H9 (cell line): ENCODE measurements at regions not wholly inside any gene's neighbourhood (a gene's known extent, or its start where the extent isn't known, plus 50 kb on each side); places are given as distances from the start of the nearest gene placed in this dataset.

Experiments used
- DNase-seq: peaks from one replicate; pipeline ENCODE4 v3.0.0-alpha.2; 2017
- H2AFZ ChIP-seq: one replicate; pipeline ENCODE4 v1.6.1; 2013; ENCODE audit warnings: mild to moderate bottlenecking, low read length, control low read depth, moderate library complexity
- H2AK5ac ChIP-seq: 2 replicates; pipeline ENCODE4 v1.6.1; 2013; ENCODE audit warnings: low read length, control low read depth, mixed read lengths; ENCODE audit not compliant: insufficient read length
- H2BK120ac ChIP-seq: one replicate; pipeline ENCODE4 v1.6.1; 2013; ENCODE audit warnings: low read depth, mild to moderate bottlenecking, low read length, control low read depth, inconsistent platforms; ENCODE audit not compliant: poor library complexity, severe bottlenecking
- H2BK12ac ChIP-seq: 2 replicates; pipeline ENCODE4 v1.6.1; 2013; ENCODE audit warnings: low read length, control low read depth, mixed read lengths, low read depth; ENCODE audit not compliant: insufficient read length
- H2BK15ac ChIP-seq: 2 replicates; pipeline ENCODE4 v1.6.1; 2013; ENCODE audit warnings: low read depth, low read length, control low read depth
- H2BK20ac ChIP-seq: one replicate; pipeline ENCODE4 v1.6.1; 2013; ENCODE audit warnings: low read depth, mild to moderate bottlenecking, low read length, control low read depth, inconsistent platforms; ENCODE audit not compliant: poor library complexity, severe bottlenecking
- H2BK5ac ChIP-seq: 2 replicates; pipeline ENCODE4 v1.6.1; 2013; ENCODE audit warnings: low read length, control low read depth, mixed read lengths; ENCODE audit not compliant: insufficient read length
- H3K14ac ChIP-seq: 2 replicates; pipeline ENCODE4 v1.6.1; 2013; ENCODE audit warnings: low read length, control low read depth; ENCODE audit not compliant: insufficient read depth
- H3K18ac ChIP-seq: 2 replicates; pipeline ENCODE4 v1.6.1; 2013; ENCODE audit warnings: low read depth, mild to moderate bottlenecking, mixed read lengths, low read length, control low read depth; ENCODE audit not compliant: insufficient read length
- H3K23ac ChIP-seq: 2 replicates; pipeline ENCODE4 v1.6.1; 2013; ENCODE audit warnings: low read length, control low read depth, mixed read lengths, low read depth; ENCODE audit not compliant: insufficient read length
- H3K23me2 ChIP-seq: 2 replicates; pipeline ENCODE4 v1.6.1; 2013; ENCODE audit warnings: low read depth, mild to moderate bottlenecking, mixed read lengths, low read length, control low read depth; ENCODE audit not compliant: insufficient read length, poor library complexity, severe bottlenecking
- H3K27ac ChIP-seq: 2 replicates; pipeline ENCODE4 v1.5.1; 2013; ENCODE audit warnings: low read length, control low read depth, mixed read lengths, low read depth; ENCODE audit not compliant: insufficient read length
- H3K27me3 ChIP-seq: 2 replicates; pipeline ENCODE4 v1.6.1; 2013; ENCODE audit warnings: low read length, control low read depth, inconsistent platforms; ENCODE audit not compliant: insufficient read depth
- H3K4ac ChIP-seq: 2 replicates; pipeline ENCODE4 v1.6.1; 2013; ENCODE audit warnings: low read depth, mild to moderate bottlenecking, control low read depth, inconsistent platforms, low read length, moderate library complexity
- H3K4me1 ChIP-seq: 2 replicates; pipeline ENCODE4 v1.6.1; 2013; ENCODE audit warnings: low read length, control low read depth, inconsistent platforms; ENCODE audit not compliant: insufficient read depth
- H3K4me2 ChIP-seq: 2 replicates; pipeline ENCODE4 v1.6.1; 2013; ENCODE audit warnings: low read length, control low read depth, mixed read lengths; ENCODE audit not compliant: insufficient read length, insufficient read depth
- H3K56ac ChIP-seq: 2 replicates; pipeline ENCODE4 v1.6.1; 2013; ENCODE audit warnings: low read depth, mild to moderate bottlenecking, mixed read lengths, low read length, control low read depth; ENCODE audit not compliant: insufficient read length
- H3K79me1 ChIP-seq: 2 replicates; pipeline ENCODE4 v1.6.1; 2013; ENCODE audit warnings: low read depth, mild to moderate bottlenecking, moderate library complexity, low read length, control low read depth, inconsistent platforms; ENCODE audit not compliant: insufficient read depth, poor library complexity, severe bottlenecking
- H3K79me2 ChIP-seq: 2 replicates; pipeline ENCODE4 v1.6.1; 2013; ENCODE audit warnings: low read length, control low read depth, inconsistent platforms; ENCODE audit not compliant: insufficient read depth
- H3K9ac ChIP-seq: 2 replicates; pipeline ENCODE4 v1.6.1; 2013; ENCODE audit warnings: low read length, control low read depth, mixed read lengths; ENCODE audit not compliant: insufficient read length; ENCODE audit errors: extremely low read depth
- H3K9me3 ChIP-seq: one replicate; pipeline ENCODE4 v1.6.1; 2013; ENCODE audit warnings: low read depth, low read length, inconsistent platforms; ENCODE audit not compliant: control insufficient read depth
- H3T11ph ChIP-seq: one replicate; pipeline ENCODE4 v1.6.1; 2013; ENCODE audit warnings: mild to moderate bottlenecking, low read length, control low read depth, inconsistent platforms
- H4K20me1 ChIP-seq: one replicate; pipeline ENCODE4 v1.6.1; 2013; ENCODE audit not compliant: control insufficient read depth, insufficient read length, insufficient read depth
- H4K5ac ChIP-seq: 2 replicates; pipeline ENCODE4 v1.6.1; 2013; ENCODE audit warnings: low read depth, mild to moderate bottlenecking, mixed read lengths, low read length, control low read depth; ENCODE audit not compliant: insufficient read length
- H4K8ac ChIP-seq: replicated peaks from 2 replicates; pipeline ENCODE4 v1.6.1; 2013; ENCODE audit warnings: low read length, control low read depth, mixed read lengths, low read depth; ENCODE audit not compliant: insufficient read length
- H4K91ac ChIP-seq: 2 replicates; pipeline ENCODE4 v1.6.1; 2013; ENCODE audit warnings: low read depth, mild to moderate bottlenecking, moderate library complexity, mixed read lengths, low read length, control low read depth; ENCODE audit not compliant: insufficient read length
- H3K27ac Mint-ChIP-seq, 3 experiments: 2 replicates in 2 of 3; 3 replicates in 1 of 3; pipeline ENCODE4 v1.8.0; 2020 to 2021; ENCODE audit warnings: mixed read lengths in 3 of 3, mild to moderate bottlenecking in 1 of 3, moderate library complexity in 1 of 3
- H3K27me3 Mint-ChIP-seq: 2 replicates; pipeline ENCODE4 v1.8.0; 2021; ENCODE audit warnings: low read depth, mild to moderate bottlenecking, moderate library complexity, mixed read lengths
- H3K36me3 Mint-ChIP-seq, 3 experiments: 2 replicates in 2 of 3; 3 replicates in 1 of 3; pipeline ENCODE4 v1.8.0; 2020 to 2021; ENCODE audit warnings: low read depth in 3 of 3, mixed read lengths in 3 of 3; ENCODE audit not compliant: insufficient read depth in 1 of 3
- H3K4me1 Mint-ChIP-seq, 2 experiments: 2 replicates each; pipeline ENCODE4 v1.8.0; 2020; ENCODE audit warnings: mixed read lengths in 2 of 2
- H3K4me3 Mint-ChIP-seq, 2 experiments: 2 replicates in 1 of 2; 3 replicates in 1 of 2; pipeline ENCODE4 v1.8.0; 2020 to 2021; ENCODE audit warnings: mild to moderate bottlenecking in 2 of 2, mixed read lengths in 2 of 2, moderate library complexity in 1 of 2
- H3K9me3 Mint-ChIP-seq, 2 experiments: 2 replicates in 1 of 2; 3 replicates in 1 of 2; pipeline ENCODE4 v1.8.0; 2020; ENCODE audit warnings: mild to moderate bottlenecking in 2 of 2, mixed read lengths in 2 of 2, moderate library complexity in 1 of 2
- CTCF ChIP-seq: fragments of 200-600 bp; sonication (generic); conservative IDR thresholded peaks from 3 replicates; pipeline ENCODE4 v1.8.0; 2021; ENCODE audit warnings: antibody characterized with exemption, mild to moderate bottlenecking
- WGBS: extraction: QIAGEN DNeasy Blood & Tissue Kit; methylation state at CpG from one replicate; pipeline ENCODE4 v1.1.7; 2013; ENCODE audit warnings: missing lambda C conversion rate, low lambda C conversion rate, mixed read lengths; ENCODE audit not compliant: insufficient read length; ENCODE audit errors: extremely low coverage; 5-methylcytosine and 5-hydroxymethylcytosine counted together

- no peak for TF ChIP-seq CTCF
- no peaks in the 10 kb centered on the region for H3K79me2 ChIP-seq
- no peak overlapping the region for H4K5ac ChIP-seq
- H3K56ac ChIP-seq = no peak overlapping the region
- H2AFZ ChIP-seq = no peak overlapping the region
- no peak overlapping the region for H3K27ac ChIP-seq
- no peaks in the 10 kb centered on the region for H3K9me3 ChIP-seq
- no peaks in the 10 kb centered on the region for H3K23me2 ChIP-seq
- no peaks in the 10 kb centered on the region; the same call in 1 of the 2 replicates for H3K4me1 ChIP-seq
- H2BK120ac ChIP-seq = no peak overlapping the region
- H4K20me1 ChIP-seq = no peaks in the 10 kb centered on the region
- no peaks in the 10 kb centered on the region for H3K36me3 Mint-ChIP-seq
- H4K91ac ChIP-seq = no peak overlapping the region
- H3K79me1 ChIP-seq = no peaks in the 10 kb centered on the region
- no peak overlapping the region for H3K23ac ChIP-seq
- H3K4me1 Mint-ChIP-seq = peaks cover 6 to 7% of the 10 kb centered on the region in 2 experiments
- no peak overlapping the region for H4K8ac ChIP-seq
- DNase-seq = no peak
- no peak overlapping the region for H2AK5ac ChIP-seq
- no peak overlapping the region for H2BK15ac ChIP-seq
- H2BK20ac ChIP-seq = no peak overlapping the region
- no peak overlapping the region for H3T11ph ChIP-seq
- H3K18ac ChIP-seq = no peak overlapping the region
- no peak overlapping the region for H3K27ac Mint-ChIP-seq
- no peak overlapping the region for H3K4ac ChIP-seq
- H3K9ac ChIP-seq = no peak overlapping the region
- H2BK5ac ChIP-seq = no peak overlapping the region
- H2BK12ac ChIP-seq = no peak overlapping the region
- H3K4me3 Mint-ChIP-seq = no peak overlapping the region
- no peaks in the 10 kb centered on the region for H3K27me3 Mint-ChIP-seq
- WGBS = no CpG with 5 or more reads among the region's 1 CpG
- no peaks in the 10 kb centered on the region for H3K27me3 ChIP-seq
- no peak overlapping the region for H3K4me2 ChIP-seq
- H3K14ac ChIP-seq = no peak overlapping the region
- H3K9me3 Mint-ChIP-seq = no peaks in the 10 kb centered on the region
Measured at GRCh38 chr13:83272076-83272475, 610.2 kb downstream of the SLITRK1 start.
